ENCODE measurements at regions not wholly inside any gene's neighbourhood (a gene's known extent, or its start where the extent isn't known, plus 50 kb on each side); places are given as distances from the start of the nearest gene placed in this dataset.
"Not testable (repeated sequence)": the region's sequence is repeated elsewhere in the genome, so short reads cannot be mapped to it uniquely, and the experiment has no call there.

GRCh38 chr6:168796106-168796505 is 355.1 kb downstream of the SMOC2 start:
- H3K9me3 Mint-ChIP-seq, result no peaks in the 10 kb centered on the region
- no peaks in the 10 kb centered on the region for H3K27me3 Mint-ChIP-seq
- H3K36me3 Mint-ChIP-seq (ENCODE audit: low read depth), result no peaks in the 10 kb centered on the region
- H3K4me3 Mint-ChIP-seq, result no peak overlapping the region
- no peak overlapping the region for H3K27ac Mint-ChIP-seq
- POLR2A ChIA-PET, result no interaction called here
- DNase-seq (no peak), ATAC-seq (ENCODE audit: low read depth) (no peak)
- CTCF ChIA-PET, result no interaction called here
- intact Hi-C loops (cut with micrococcal nuclease), result no loop called here
- TF ChIP-seq CTCF (IDR thresholded peaks at IDR 0.05), result no peak
- H3K4me1 Mint-ChIP-seq, result no peaks in the 10 kb centered on the region

GRCh38 chr6:168795611-168796010 is 354.6 kb downstream of the SMOC2 start:
- ATAC-seq (ENCODE audit: low read depth); CTCF ChIA-PET; POLR2A ChIA-PET; H3K9me3 Mint-ChIP-seq; H3K27ac Mint-ChIP-seq; H3K36me3 Mint-ChIP-seq (ENCODE audit: low read depth); DNase-seq; H3K4me3 Mint-ChIP-seq; H3K27me3 Mint-ChIP-seq; intact Hi-C loops (cut with micrococcal nuclease); H3K4me1 Mint-ChIP-seq: not testable (repeated sequence)

GRCh38 chr6:168794491-168794890 is 353.5 kb downstream of the SMOC2 start:
- no peak for TF ChIP-seq CTCF (IDR thresholded peaks at IDR 0.05)
- intact Hi-C loops (cut with micrococcal nuclease), result no loop called here
- Mint-ChIP-seq H3K4me1 (no peaks in the 10 kb centered on the region), H3K4me3 (no peak overlapping the region), H3K9me3 (no peaks in the 10 kb centered on the region), H3K36me3 (ENCODE audit: low read depth) (no peaks in the 10 kb centered on the region), H3K27me3 (no peaks in the 10 kb centered on the region), H3K27ac (no peak overlapping the region)
- ChIA-PET CTCF (no interaction called here), POLR2A (no interaction called here)
- DNase-seq (no peak), ATAC-seq (ENCODE audit: low read depth) (no peak)

GRCh38 chr6:168793649-168794048 is 352.7 kb downstream of the SMOC2 start:
- POLR2A ChIA-PET, result no interaction called here

GRCh38 chr6:168791917-168792316 is 350.9 kb downstream of the SMOC2 start:
- Mint-ChIP-seq H3K27ac (no peak overlapping the region), H3K27me3 (no peaks in the 10 kb centered on the region), H3K4me3 (no peak overlapping the region), H3K9me3 (no peaks in the 10 kb centered on the region), H3K4me1 (no peaks in the 10 kb centered on the region), H3K36me3 (ENCODE audit: low read depth) (no peaks in the 10 kb centered on the region)
- ATAC-seq (ENCODE audit: low read depth), result no peak
- intact Hi-C loops (cut with micrococcal nuclease), result no loop called here
- ChIA-PET CTCF (no interaction called here), POLR2A (no interaction called here)
- TF ChIP-seq CTCF (IDR thresholded peaks at IDR 0.05), result no peak
- no peak for DNase-seq

More at GRCh38 chr6:168793649-168794048, 352.7 kb downstream of the SMOC2 start:
- no peak overlapping the region for H3K4me3 Mint-ChIP-seq
- no peaks in the 10 kb centered on the region for H3K27me3 Mint-ChIP-seq
- H3K36me3 Mint-ChIP-seq (ENCODE audit: low read depth), result no peaks in the 10 kb centered on the region
- DNase-seq (no peak), ATAC-seq (ENCODE audit: low read depth) (no peak)
- intact Hi-C loops (cut with micrococcal nuclease), result no loop called here
- H3K4me1 Mint-ChIP-seq, result no peaks in the 10 kb centered on the region
- no peak for TF ChIP-seq CTCF (IDR thresholded peaks at IDR 0.05)
- no peaks in the 10 kb centered on the region for H3K9me3 Mint-ChIP-seq
- no peak overlapping the region for H3K27ac Mint-ChIP-seq
- CTCF ChIA-PET, result no interaction called here

GRCh38 chr6:168789699-168790098 is 348.7 kb downstream of the SMOC2 start:
- no peak for TF ChIP-seq CTCF (IDR thresholded peaks at IDR 0.05)
- Mint-ChIP-seq H3K36me3 (ENCODE audit: low read depth) (no peaks in the 10 kb centered on the region), H3K27ac (no peak overlapping the region), H3K9me3 (no peaks in the 10 kb centered on the region), H3K27me3 (no peaks in the 10 kb centered on the region), H3K4me3 (no peak overlapping the region), H3K4me1 (no peaks in the 10 kb centered on the region)
- CTCF ChIA-PET, result no interaction called here
- intact Hi-C loops (cut with micrococcal nuclease), result no loop called here
- no peak for DNase-seq
- POLR2A ChIA-PET, result no interaction called here
- ATAC-seq (ENCODE audit: low read depth), result no peak
